ENCODE measurements at regions not wholly inside any gene's neighbourhood (a gene's known extent, or its start where the extent isn't known, plus 50 kb on each side); places are given as distances from the start of the nearest gene placed in this dataset.

DNA sequence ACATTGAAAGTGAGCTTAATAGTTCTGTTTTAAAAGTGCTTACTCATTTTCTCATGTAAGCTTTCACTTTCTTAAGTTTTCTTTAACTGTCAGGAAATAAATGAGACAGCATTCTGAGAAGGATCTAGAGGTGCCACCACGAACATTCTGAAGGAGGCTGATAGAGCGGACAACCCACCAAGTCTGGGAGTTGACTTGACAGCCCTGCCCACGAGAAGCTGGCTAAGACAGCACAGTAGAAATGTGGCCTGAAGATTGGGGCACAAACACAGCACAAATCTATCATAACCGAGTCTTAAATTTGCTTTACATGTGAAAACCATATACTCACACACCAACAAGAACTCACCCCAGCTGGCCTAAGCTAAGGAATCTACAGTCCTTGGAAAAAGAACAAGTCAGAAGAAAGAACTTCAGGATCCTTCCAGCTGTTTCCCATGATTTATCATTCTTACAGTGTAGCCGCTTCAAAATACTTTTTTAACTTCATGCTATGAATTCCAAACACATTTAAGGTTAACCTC lies 144.2 kb upstream of the TNFAIP3 start:
- TF ChIP-seq, protein P1, sequence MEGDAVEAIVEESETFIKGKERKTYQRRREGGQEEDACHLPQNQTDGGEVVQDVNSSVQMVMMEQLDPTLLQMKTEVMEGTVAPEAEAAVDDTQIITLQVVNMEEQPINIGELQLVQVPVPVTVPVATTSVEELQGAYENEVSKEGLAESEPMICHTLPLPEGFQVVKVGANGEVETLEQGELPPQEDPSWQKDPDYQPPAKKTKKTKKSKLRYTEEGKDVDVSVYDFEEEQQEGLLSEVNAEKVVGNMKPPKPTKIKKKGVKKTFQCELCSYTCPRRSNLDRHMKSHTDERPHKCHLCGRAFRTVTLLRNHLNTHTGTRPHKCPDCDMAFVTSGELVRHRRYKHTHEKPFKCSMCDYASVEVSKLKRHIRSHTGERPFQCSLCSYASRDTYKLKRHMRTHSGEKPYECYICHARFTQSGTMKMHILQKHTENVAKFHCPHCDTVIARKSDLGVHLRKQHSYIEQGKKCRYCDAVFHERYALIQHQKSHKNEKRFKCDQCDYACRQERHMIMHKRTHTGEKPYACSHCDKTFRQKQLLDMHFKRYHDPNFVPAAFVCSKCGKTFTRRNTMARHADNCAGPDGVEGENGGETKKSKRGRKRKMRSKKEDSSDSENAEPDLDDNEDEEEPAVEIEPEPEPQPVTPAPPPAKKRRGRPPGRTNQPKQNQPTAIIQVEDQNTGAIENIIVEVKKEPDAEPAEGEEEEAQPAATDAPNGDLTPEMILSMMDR (IDR thresholded peaks at IDR 0.05; ENCODE audit: control insufficient read depth, insufficient read depth, low read depth, low read length, missing control alignments) = no peak
- H3K4me3 ChIP-seq (ENCODE audit: control insufficient read depth, low read depth, low read length) = no peak overlapping the region
- DNase-seq (ENCODE audit: low read depth) = no peak

DNA sequence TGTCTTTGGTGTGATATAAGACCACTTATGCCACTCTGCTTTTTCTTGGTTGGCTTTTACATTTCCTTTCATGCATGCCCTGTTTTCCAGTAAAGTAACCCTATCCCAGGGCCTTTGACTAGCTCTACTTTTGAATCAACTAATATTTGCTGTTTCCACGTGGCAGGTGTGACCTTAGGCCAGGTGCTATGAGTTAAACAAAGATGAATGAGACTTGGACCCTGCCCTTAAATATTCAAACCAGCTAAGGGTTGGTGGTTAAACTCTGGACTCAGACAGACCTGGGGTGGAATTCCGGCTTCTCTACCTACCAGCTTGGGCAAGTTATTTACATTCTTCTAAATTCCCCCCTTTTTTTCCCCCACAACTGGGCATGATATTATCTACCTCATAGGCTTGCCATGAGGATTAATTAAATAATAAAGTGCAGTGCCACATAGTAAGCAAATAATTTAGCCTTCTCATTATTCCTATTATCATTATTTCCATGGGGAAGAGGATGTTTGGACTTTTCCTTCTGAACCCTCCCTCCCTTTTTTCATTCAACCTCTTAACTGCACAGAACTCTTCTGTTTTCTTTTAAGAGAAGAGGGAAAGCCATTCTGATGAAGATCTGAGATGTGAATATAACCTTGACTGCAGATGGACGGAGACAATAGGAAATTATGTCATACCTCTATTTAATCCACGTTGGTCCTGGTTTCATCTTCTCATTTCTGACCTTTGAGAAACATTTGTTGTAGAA lies 143.6 kb upstream of the TNFAIP3 start:
- H3K4me3 ChIP-seq (ENCODE audit: control insufficient read depth, low read depth, low read length) = no peak overlapping the region
- no peak for DNase-seq (ENCODE audit: low read depth)
- TF ChIP-seq, protein P1 (IDR thresholded peaks at IDR 0.05; ENCODE audit: control insufficient read depth, insufficient read depth, low read depth, low read length, missing control alignments) = no peak

DNA sequence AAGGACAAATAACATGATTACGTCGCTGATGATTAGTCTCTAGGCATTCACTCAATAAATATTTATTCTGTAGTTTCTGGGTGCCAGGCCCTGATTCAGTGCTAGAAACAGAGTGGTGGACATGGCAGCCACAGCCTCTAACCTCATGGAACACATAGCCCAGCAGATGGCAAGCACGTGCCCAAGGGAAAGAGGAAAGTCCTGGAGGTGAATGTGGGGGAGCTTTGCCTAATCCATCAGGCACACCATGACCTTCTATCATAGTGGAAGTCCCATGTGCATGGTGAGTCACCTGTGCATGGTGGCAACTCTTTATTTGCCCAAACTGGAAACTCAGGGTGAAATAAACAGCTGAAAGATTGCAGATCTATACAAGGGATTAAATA lies 143.0 kb upstream of the TNFAIP3 start:
- no peak for DNase-seq (ENCODE audit: low read depth)
- TF ChIP-seq, protein P1 (IDR thresholded peaks at IDR 0.05; ENCODE audit: control insufficient read depth, insufficient read depth, low read depth, low read length, missing control alignments) = no peak
- no peak overlapping the region for H3K4me3 ChIP-seq (ENCODE audit: control insufficient read depth, low read depth, low read length)

DNA sequence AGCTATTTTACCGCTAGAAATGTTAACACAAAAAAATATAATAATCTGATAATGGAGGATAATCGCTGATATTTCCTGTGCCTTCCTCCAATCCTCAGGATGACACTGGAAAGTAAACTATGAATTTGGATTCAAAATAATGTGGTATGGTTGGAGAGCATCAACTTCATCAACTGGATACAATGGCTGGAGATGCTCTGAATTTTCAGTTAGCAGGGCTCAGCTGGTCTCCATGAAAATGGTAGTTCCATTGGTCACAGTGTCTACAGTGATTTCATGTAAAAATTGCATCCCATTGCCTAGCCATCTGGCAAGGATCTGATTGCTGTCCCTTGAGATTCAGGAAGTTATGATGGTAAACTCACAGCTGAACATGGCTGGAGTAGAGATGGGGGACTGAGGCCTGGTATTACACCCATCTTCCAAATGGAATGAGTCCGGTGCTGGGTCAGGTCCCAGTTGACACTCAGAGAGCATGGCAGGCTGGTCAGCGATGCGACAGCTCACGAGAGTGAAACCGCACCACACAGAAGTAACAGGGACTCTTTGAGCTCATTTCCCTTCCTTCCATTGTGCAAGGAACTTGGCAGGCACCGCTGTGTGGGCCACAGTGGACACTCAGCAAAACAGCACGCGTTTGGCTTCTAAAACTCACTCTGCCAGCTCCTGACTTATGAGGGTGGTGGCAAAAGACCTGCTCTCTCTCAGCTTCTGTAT lies 142.4 kb upstream of the TNFAIP3 start:
- DNase-seq (ENCODE audit: low read depth) = no peak
- no peak overlapping the region for H3K4me3 ChIP-seq (ENCODE audit: control insufficient read depth, low read depth, low read length)

DNA sequence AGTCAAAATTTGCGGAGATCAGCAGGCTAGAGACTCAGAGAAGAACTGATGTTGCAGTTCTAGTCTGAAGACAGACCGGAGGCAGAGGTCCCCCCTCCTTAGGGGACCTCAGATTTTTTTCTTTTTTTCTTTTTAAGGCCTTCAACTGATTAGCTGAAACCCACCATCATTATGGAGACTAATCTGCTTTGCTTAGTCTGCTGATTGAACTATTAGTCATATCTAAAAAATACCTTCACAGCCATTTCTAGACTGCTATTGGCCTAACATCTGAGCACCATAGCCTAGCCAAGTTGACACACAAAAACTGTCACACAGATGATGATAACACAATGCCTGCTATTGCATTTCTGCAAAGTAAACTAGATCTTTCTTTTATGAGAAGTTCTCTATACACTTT lies 141.1 kb upstream of the TNFAIP3 start:
- H3K4me3 ChIP-seq (ENCODE audit: control insufficient read depth, low read depth, low read length) = no peak overlapping the region
- TF ChIP-seq, protein P1 (IDR thresholded peaks at IDR 0.05; ENCODE audit: control insufficient read depth, insufficient read depth, low read depth, low read length, missing control alignments) = no peak
- DNase-seq (ENCODE audit: low read depth) = no peak

More for the DNA sequence above, 142.4 kb upstream of the TNFAIP3 start:
- TF ChIP-seq, protein P1 (IDR thresholded peaks at IDR 0.05; ENCODE audit: control insufficient read depth, insufficient read depth, low read depth, low read length, missing control alignments) = no peak

DNA sequence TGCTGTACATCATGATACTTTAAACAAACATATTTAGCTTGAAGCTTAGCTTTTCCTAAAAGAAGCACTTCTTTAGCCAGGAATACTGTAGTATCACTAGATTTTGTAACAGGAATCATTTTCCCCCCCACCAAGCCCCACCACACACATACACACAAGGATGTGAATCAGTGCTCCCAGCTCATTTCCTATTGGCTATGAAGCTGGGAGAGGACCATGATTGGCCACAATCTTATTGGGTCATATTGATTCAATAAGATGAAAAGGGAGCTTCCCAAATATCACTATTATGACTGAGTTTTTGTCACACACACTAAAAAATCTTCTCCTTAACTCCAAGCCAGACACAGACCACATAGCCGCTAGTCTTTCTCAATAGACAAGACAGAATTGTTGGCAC lies 140.5 kb upstream of the TNFAIP3 start:
- no peak for DNase-seq (ENCODE audit: low read depth)
- TF ChIP-seq, protein P1 (IDR thresholded peaks at IDR 0.05; ENCODE audit: control insufficient read depth, insufficient read depth, low read depth, low read length, missing control alignments) = no peak
- H3K4me3 ChIP-seq (ENCODE audit: control insufficient read depth, low read depth, low read length) = no peak overlapping the region
